GM18873 (cell line): ENCODE measurements at regions not wholly inside any gene's neighbourhood (a gene's known extent, or its start where the extent isn't known, plus 50 kb on each side); places are given as distances from the start of the nearest gene placed in this dataset.
"Not testable (repeated sequence)": the region's sequence is repeated elsewhere in the genome, so short reads cannot be mapped to it uniquely, and the experiment has no call there.

Source experiments
- ATAC-seq: cut with Tn5 transposase; IDR thresholded peaks from one replicate; pipeline ENCODE4 v1.9.1; 2021; ENCODE audit warnings: mild to moderate bottlenecking, moderate library complexity, moderate number of reproducible peaks; ENCODE audit not compliant: unreplicated experiment, low FRiP score

DNA sequence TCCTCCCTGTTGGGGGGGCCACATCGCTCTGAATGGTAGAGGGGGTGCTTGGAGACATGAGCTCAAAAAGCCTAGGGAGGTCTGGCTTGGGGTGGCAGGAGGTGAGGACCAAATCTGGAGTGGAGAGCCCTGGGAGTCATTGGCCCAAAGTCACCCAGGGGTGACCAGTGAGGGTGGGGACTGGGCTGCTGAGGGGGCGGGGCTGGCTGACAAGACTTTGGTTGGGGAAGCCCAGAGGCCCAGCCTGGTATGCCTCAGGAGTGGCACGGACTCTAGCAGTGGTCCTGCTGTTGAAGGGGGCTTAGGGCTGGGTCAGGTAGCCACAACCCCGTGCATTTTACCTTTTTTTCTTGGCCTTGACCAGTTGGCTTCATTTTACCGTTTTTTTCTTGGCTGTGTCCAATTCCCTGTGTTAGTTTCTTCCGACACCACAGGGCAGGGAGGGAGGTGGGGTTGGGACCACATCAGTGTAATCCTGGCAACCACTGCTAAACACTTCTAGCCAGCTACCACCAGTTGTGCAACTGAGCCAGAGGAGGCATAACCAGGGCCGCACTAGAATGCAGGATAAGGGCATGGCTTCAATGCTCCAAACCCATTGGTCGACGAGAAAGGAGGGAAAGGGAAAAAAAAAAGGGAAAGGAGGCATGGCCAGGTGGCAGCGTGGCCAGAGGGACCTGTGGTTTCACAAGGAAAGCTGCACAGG, 105.3 kb upstream of the C2CD4B start:
- no peak for ATAC-seq

DNA sequence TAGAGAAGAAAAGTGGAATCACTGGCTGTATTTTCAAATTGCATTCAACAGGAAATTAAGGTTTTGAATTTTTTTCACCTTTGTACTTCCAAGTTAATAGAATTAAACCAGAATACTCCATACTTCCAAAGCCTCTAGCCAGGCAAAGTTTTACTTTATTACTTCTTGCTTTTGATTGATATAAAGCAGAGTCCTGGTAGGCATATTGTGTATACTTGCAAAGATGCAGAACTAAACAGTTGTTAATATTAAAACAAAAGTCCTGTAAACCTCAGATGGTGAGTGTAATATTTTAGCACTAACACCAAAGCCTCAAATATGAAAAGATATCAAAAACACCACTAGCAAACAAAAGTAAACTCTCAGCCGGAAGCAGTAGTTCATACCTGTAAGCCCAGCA, 107.2 kb upstream of the C2CD4B start:
- ATAC-seq, result no peak

DNA sequence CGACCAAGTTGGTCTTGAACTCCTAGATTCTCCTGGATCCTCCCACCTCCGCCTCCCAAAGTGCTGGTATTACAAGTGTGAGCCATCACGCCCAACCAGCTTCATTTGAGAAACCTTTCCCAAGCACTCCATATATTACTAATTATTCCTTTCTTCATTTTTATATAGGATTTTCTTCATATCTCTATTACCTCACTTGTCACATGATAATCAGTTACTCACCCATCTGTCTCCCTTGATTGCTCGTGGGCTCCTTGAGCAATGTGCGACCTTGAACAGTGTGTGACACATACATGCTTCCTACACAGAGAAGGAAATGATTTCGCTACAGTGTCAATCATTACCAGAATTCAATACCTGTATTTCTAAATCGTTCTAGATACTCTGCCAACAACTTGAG, 110.7 kb upstream of the C2CD4B start:
- no peak for ATAC-seq

DNA sequence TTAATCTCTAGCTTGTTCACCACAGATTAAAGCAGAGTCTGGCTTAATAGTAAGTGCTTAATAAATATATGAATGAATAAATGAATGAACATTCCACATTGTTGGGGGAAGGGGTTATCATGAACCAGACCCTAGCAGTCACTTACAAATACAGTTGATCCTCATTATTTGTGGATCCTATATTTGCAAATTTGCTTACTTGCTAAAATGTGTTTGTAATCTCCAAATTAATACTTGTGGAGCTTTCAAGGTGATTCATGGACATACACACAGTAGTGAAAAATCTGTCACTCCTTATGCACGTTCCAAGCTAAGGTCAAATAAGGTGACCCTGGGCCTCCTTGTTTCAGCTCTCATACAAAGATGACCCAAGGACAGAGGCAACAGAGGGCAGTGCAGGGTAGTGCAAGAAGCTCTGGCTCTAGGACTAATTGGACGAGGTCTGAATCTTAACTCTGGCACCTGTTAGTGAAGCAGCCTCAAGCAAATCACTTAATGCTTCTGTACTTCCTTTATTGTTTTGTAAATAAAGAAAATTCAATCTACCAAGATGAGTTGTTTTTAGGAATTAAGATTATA, 112.8 kb upstream of the C2CD4B start:
- ATAC-seq, result no peak

DNA sequence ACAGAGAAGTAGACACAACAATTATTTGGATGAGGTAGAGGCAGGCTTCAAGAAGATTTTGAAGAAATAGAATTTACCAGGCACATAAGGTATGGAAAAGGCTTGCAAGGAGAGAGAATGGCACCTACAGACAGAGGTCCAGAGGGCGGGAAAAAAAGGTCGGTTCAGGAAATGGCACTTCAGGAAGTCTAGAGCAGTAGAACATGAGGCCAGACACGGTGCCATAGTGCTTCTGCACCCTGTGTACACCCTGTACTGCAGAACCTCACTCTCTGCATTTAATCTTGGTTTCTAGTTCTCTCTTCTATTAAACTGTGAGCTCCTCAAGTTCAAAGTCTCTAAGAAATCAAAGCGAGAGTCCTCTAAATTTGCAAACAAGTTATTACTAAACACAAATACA, 113.4 kb upstream of the C2CD4B start:
- no peak for ATAC-seq

DNA sequence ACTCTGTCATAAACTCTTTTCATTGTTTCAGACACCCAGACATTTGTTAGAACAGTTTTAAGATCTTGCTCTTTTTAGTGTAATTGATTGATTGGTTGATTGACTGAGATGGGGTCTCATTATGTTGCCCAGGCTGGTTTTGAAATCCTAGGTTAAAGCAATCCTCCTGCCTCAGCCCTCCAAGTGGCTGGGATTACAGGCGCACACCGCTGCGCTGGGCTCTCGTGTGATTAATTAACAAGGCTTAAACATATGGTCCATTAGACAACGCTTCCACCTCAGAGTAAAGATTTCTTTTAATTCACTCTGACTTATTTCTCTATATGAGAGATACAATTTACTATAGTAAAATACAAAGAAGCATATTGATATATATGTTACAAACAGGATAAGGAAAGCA, 114.0 kb upstream of the C2CD4B start:
- ATAC-seq, result no peak

DNA sequence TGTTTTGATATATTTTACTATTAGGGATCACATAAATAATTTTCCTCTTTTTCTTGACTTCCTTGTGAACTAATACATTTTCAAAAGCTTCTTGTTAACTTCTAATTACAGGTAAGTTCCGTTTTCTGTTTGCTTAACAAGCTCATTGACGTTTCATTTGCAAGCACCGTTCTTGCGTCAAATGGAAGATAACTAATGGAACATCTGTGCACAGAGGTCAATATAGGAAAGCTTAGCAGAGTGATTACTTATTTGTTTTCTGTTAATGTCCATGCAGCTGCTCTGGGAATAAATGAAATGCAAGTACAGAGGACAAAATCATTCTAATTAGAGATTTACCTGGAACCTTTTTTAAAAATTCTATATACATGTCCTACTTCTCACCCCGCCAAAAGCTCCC, 115.5 kb upstream of the C2CD4B start:
- ATAC-seq, result no peak

DNA sequence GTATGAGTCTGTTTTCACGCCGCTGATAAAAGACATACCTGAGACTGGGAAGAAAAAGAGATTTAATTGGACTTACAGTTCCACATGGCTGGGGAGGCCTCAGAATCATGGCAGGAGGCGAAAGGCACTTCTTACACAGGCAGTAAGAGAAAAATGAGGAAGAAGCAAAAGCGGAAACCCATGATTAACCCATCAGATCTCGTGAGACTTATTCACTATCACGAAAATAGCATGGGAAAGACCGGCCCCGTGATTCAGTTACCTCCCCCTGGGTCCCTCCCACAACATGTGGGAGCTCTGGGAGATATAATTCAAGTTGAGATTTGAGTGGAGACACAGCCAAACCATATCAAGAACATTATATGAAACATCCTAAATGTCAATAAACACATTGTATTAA, 116.7 kb upstream of the C2CD4B start:
- ATAC-seq, result not testable (repeated sequence)

DNA sequence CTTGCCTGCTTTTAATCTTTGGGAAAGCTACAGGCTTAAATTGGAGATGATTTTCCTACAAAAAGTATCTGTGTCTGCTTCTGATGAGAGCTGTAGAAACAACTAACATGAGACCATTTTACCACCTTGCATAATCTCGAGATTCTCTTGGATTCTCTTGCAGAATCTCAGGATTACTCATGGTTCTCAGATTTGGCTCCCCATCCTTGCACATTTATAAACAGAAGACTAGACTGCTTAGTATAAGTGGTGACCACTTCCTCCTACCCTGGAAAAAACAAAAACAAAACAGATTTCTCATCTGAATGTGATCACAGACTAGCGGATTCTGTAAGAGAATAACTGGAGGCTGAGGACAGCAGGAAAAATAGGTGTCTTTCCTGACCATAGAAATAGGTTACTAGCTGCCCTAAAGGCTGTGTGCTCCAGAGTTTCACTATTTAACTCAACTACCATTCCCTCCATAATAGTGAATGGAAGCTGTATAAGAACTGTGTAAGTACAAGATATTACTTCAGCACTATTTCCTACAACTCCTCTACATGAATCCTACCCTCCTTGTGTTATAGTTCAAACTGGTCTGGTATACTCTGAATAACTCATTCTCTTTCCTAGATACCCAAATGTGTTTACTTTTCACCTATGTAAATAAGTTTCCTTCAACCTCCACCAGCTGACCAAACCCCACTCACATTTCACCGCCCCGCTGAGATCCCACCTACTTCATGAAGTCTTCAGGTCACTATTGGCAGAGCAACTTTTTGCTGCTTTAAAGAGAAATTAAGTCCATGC, 122.2 kb upstream of the C2CD4B start:
- no peak for ATAC-seq

DNA sequence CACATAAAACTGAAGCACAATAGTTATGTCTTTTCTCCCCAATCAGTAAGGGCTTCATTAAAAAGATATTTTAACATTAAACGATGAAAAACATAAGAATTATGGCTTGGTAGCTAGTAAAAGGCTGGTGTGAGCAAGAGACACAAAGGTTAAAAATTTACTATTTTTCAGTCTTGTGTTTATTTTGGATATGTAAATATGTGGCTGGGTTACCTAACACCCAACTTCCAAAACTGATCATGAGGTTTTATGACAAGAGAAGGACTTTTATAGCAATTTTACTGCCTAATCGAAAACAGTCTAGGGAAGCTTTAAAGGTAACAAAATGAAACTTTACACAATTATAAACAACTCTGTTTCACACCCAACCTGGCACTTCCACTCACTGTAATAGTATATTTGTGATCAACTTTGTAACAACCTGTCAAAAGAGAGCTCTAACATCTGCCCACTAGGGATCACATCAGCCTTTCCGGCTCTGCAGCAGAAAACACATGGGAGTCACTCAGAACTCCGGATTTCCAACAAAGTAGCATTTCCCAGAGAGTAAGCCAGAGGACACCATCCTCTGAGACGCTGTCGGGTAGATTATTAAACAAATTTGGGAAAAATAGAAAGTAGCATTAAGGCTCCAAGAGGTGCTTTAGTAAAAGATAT, 123.4 kb upstream of the C2CD4B start:
- ATAC-seq, result no peak

DNA sequence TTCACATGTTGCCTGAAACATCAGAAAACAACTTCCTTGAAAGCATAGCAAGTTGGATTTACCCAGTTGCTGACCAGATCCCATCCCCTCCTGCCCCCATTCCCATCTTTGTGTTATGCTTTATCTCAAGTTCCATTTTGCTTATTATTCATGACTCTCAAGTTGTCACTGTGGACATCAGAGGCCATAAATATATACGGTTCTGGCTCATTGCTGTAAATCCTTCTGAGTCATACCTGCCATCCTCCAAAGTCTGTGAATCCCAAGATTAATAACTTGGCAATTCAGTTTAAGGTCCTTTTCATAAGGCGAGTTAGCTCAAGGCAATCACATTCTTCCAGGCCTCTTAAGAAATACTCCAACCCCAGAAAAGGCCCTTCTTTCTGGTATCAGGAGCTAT, 126.2 kb upstream of the C2CD4B start:
- ATAC-seq, result no peak

DNA sequence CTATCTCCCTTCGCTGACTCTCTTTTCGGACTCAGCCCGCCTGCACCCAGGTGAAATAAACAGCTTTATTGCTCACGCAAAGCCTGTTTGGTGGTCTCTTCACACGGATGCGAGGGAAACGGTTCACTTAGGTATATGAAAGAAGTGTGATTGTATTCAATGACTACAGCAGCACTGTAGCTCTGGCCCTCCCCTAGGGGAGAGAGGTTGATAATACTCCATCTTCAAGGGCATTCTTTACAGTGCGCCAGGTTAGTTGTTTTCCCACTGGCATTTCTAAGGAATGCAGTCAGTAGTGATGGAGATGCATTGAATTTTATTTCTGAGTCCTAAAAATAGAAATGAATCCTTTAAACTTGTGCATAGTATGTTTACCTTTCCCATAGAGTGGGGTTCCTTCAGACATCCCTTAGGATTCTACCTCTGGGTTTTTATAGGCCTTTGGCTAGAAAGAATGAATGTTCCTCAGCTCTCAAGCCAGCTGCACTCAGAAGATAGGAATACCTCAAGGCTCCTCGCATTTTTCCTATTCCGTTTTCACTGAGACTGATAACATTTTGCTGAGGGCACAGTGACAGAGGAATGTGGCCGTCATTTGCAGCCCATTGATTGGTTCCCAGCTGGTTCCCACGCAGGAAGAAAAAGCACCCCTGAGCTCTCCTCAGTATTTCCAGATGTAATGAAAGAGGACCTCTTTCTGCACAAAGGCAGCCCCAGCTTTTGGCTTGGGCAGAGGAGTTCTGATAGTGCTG, 131.8 kb upstream of the C2CD4B start:
- no peak for ATAC-seq

DNA sequence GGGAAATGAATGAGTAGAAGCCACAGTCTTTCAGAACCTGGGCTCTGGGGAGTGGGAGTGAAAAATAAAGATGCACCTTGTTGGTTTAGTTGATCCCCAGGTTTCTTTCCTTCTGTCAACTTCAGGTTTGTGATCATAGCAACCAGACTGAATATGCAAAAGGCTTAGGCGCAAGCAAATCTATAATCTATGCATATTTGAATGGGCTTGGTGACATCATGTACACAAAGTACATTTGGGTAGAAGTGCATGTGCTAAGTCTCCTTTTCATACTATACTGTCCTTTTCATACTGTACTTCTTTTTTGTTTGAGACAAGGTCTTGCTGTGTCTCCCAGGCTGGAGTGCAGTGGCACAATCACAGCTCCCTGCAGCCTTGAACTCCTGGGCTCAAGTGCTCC, 132.4 kb upstream of the C2CD4B start:
- no peak for ATAC-seq

DNA sequence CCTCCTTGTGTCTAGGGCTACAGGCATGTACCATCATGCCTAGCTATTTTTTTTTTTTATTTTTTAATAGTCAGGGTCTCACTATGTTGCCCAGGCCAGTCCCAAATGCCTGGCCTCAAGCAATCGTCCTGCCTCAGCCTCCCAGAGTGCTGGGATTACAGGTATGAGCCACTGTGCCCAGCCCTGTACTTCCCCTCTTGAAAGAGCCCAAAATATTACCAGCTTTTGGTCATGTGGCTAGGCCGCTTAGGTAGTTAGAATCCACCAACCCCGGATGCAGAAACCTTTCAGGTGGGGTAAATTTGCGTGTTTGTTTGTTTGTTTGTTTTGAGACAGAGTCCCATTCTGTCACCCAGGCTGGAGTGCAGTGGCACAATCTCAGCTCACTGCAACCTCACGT, 132.8 kb upstream of the C2CD4B start:
- ATAC-seq, result no peak

DNA sequence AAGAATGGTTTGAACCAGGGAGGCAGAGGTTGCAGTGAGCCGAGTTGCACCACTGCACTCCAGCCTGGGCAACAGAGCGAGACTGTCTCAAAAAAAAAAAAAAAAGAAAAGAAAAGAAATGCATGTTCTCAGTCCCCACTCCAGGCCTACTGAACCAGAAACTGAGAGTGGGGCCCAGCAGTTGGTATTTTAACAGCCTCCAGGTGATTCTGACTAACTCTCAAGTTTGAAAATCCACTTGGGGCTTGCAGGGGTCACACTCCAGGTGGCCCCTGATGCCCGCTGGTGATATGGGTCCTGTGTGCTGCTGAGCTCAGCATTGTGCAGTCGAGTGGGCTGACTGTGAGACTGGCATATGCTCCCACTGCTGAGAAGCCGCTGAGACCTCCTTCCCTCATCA, 133.7 kb upstream of the C2CD4B start:
- no peak for ATAC-seq

DNA sequence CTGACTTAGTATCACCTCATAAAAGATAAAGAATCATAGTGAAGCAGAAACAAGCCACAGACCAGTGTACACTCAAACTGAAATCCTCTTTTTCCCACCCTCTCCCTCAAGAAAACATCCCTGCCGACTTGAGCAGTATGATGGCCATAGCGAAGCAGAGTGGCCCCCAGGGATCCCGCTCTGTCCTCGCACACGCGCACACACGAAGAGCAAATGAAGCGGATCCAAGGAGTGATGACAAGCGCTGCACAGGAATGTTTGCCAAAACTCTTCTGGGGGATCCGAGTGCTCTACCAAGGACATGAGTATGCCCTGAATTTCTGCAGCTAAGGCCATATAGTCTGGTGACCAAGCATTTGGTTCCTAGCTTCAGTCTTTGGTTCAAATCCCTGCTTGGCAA, 134.5 kb upstream of the C2CD4B start:
- ATAC-seq, result no peak

DNA sequence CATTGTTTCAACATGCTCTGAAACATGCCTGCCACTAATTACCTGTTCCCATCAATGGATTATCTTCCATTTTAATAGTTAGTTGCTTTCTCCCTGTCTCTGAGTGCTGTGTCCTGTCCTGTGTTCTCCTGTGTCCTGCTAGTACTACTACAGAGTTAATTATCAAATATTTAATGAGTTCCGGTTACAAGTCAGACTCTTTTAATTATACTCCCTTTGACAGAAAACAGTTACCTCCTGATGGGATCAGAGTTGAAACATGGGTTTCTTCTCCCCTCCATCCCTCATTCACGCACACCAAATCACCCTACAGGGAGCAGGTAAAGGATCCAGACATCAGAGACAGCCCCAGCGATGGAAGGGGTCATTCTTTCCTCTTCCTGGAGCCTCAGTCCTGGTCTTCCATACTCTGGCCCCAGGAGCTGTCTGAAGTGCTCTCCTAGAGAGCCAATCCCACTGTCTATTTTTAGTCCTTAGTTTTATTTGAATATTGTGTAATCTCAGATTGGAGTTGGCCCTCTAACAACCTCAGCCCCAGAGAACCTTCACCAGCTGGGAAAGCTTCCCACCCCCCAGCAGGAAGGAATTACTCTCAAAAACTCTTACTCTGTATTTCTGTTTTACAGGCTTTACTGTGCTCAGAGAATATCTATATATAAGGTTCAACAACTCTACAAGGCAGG, 137.0 kb upstream of the C2CD4B start:
- no peak for ATAC-seq

DNA sequence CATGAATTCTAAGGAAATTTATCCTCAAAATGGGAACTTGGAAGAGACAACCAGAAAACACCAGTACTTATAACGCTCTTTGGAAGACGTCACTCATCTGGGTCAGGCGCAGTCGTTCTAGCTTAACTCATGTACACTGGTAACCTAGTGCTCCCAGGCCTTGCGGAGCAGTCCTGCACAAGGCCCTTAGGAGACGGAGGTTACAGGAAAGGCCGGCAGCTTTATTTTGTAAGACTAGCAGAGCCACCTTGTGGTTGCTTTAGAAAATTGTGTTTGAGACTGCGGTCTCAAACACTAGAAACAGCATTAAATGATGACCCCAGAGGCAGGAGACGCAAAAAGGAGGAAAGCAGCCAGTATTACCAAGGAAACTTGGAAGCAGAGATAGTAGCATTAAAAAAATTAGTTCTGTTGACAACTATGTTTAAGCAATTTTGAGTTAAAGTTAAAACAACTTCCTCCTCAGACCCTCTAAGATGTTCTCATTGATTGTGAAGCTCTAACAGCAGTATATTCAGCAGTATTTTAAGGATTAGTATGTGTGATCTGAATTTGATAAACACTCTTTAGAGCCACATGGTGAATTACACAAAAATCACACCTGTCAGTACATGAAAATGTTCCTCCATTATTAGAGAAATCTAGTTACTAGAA, 141.9 kb upstream of the C2CD4B start:
- ATAC-seq, result no peak

DNA sequence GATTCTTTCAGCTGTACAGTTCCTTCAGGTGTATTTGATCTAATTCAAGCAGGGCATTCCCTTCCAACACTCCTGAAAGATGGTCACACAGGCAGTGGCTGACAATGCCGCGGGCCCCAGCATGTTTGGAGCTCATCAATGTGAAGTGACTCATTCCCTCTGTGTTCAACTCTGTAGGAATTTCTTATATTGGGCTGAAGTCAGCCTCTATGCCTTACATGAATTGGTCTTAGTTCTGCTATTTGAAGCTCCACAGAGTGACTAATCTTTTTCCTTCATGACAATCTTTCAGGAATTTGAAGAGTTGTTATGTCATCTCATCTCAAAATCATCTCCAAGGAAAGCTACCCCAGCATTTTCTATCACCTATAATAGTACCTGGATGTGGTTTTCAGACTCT, 142.5 kb upstream of the C2CD4B start:
- ATAC-seq, result no peak
